ENCODE measurements at regions not wholly inside any gene's neighbourhood (a gene's known extent, or its start where the extent isn't known, plus 50 kb on each side); places are given as distances from the start of the nearest gene placed in this dataset.
A peak's percentile ranks its signal among the peaks of the same experiment; 100 is the strongest.
"Not testable (repeated sequence)": the region's sequence is repeated elsewhere in the genome, so short reads cannot be mapped to it uniquely, and the experiment has no call there.

GRCh38 chr1:85520826-85521820 is 56.2 kb upstream of the DDAH1 start:
- H3K14ac ChIP-seq (replicated peaks; ENCODE audit: low read depth, low read length); H3K4me3 ChIP-seq (ENCODE audit: insufficient read depth, low read depth, low read length); H3K56ac ChIP-seq (ENCODE audit: extremely low read depth, insufficient read depth, low read length); H3K9ac ChIP-seq (ENCODE audit: low read depth, low read length); dilution Hi-C loops (cut with HindIII; ENCODE audit: low sequenced_read_pairs, unreplicated experiment); H3K9me1 ChIP-seq (ENCODE audit: insufficient read depth, low read length); intact Hi-C loops (cut with micrococcal nuclease); POLR2A ChIA-PET (ENCODE audit: unreplicated experiment); in situ Hi-C loops (cut with MboI; ENCODE audit: low sequenced_read_pairs); H3K9me3 ChIP-seq (ENCODE audit: control insufficient read depth, insufficient read depth, low read length); H3K18ac ChIP-seq (ENCODE audit: low read depth, low read length); H3K4me1 ChIP-seq (ENCODE audit: control insufficient read depth, insufficient read depth, low read length); H3K36me3 ChIP-seq (ENCODE audit: control insufficient read depth, insufficient read depth, low read length); H2AK9ac ChIP-seq (replicated peaks; ENCODE audit: low read depth, low read length, poor library complexity); H2AFZ ChIP-seq (replicated peaks; ENCODE audit: low read length, poor library complexity); H2BK15ac ChIP-seq (ENCODE audit: low read depth, low read length); H4K5ac ChIP-seq (ENCODE audit: low read depth, low read length); H3K23ac ChIP-seq (ENCODE audit: low read depth, low read length); CTCF ChIA-PET; BruUV-seq (replicated peaks); H3K27me3 ChIP-seq (ENCODE audit: control insufficient read depth, insufficient read depth, low read length): not testable (repeated sequence)
- WGBS, 2 experiments (ENCODE audit: extremely low coverage in 2 of 2, insufficient read length in 1 of 2): no CpG with 5 or more reads among the region's 15 CpGs
- Histone ChIP-seq H3K79me1 (ENCODE audit: low read depth in 1 of 2, low read length in 2 of 2) (peaks cover 4 to 17% of the 10 kb centered on the region in 2 experiments; a peak in 2 of 4 replicates), H2BK120ac (ENCODE audit: low read depth, low read length) (peak overlapping the region; percentile 16; the same call in 1 of the 2 replicates), H4K91ac (ENCODE audit: insufficient read depth, low read depth, low read length) (0 out of 2 replicates have a peak overlapping the region, but pooled peaks have one; percentile 6), H4K20me1 (ENCODE audit: insufficient read depth, low read length) (peaks cover 12% of the 10 kb centered on the region), H2AK5ac (ENCODE audit: low read depth, low read length) (0 out of 2 replicates have a peak overlapping the region, but pooled peaks have one; percentile 3), H3K4me2 (ENCODE audit: low read depth, low read length) (peak overlapping the region; percentile 77), H2BK20ac (ENCODE audit: low read depth, low read length) (peak overlapping the region; percentile 39; the same call in 1 of the 2 replicates), H2BK5ac (ENCODE audit: low read depth, low read length, poor library complexity, severe bottlenecking) (peak overlapping the region; percentile 46), H4K8ac (ENCODE audit: low read depth in 2 of 2, low read length in 2 of 2) (peak overlapping the region in 1 of 2 experiments; percentile 9; a peak in 1 of 4 replicates), H3K27ac (ENCODE audit: insufficient read depth, low read length) (peak overlapping the region; percentile 8; the same call in 1 of the 2 replicates), H3K4ac (ENCODE audit: low read depth, low read length) (peak overlapping the region; percentile 88)
- TF ChIP-seq CEBPB (IDR thresholded peaks at IDR 0.05; ENCODE audit: low read depth, low read length): peak; percentile 81
- TF ChIP-seq FOS (IDR thresholded peaks at IDR 0.05; ENCODE audit: low read depth, low read length): peak; percentile 40; the same call in 1 of the 2 replicates
- ATAC-seq (ENCODE audit: low read depth) (peak; percentile 81), DNase-seq (peak; percentile 91)

GRCh38 chr1:85522458-85522857 is 57.5 kb upstream of the DDAH1 start:
- H3K36me3 ChIP-seq (ENCODE audit: control insufficient read depth, insufficient read depth, low read length); H3K4me2 ChIP-seq (ENCODE audit: low read depth, low read length); H3K14ac ChIP-seq (replicated peaks; ENCODE audit: low read depth, low read length); H3K18ac ChIP-seq (ENCODE audit: low read depth, low read length); H3K4me1 ChIP-seq (ENCODE audit: control insufficient read depth, insufficient read depth, low read length); H3K4ac ChIP-seq (ENCODE audit: low read depth, low read length); CTCF ChIA-PET; in situ Hi-C loops (cut with MboI; ENCODE audit: low sequenced_read_pairs); H3K27ac ChIP-seq (ENCODE audit: insufficient read depth, low read length); H3K9me3 ChIP-seq (ENCODE audit: control insufficient read depth, insufficient read depth, low read length); H2AK9ac ChIP-seq (replicated peaks; ENCODE audit: low read depth, low read length, poor library complexity); H4K8ac ChIP-seq (ENCODE audit: low read depth in 2 of 2, low read length in 2 of 2); DNase-seq; POLR2A ChIA-PET (ENCODE audit: unreplicated experiment); dilution Hi-C loops (cut with HindIII; ENCODE audit: low sequenced_read_pairs, unreplicated experiment); BruUV-seq (replicated peaks); H2AFZ ChIP-seq (replicated peaks; ENCODE audit: low read length, poor library complexity); H3K23ac ChIP-seq (ENCODE audit: low read depth, low read length); H2BK20ac ChIP-seq (ENCODE audit: low read depth, low read length); H2AK5ac ChIP-seq (ENCODE audit: low read depth, low read length); ATAC-seq (ENCODE audit: low read depth); H3K9ac ChIP-seq (ENCODE audit: low read depth, low read length); H4K5ac ChIP-seq (ENCODE audit: low read depth, low read length); H4K91ac ChIP-seq (ENCODE audit: insufficient read depth, low read depth, low read length); H3K4me3 ChIP-seq (ENCODE audit: insufficient read depth, low read depth, low read length); H2BK120ac ChIP-seq (ENCODE audit: low read depth, low read length); H3K27me3 ChIP-seq (ENCODE audit: control insufficient read depth, insufficient read depth, low read length); intact Hi-C loops (cut with micrococcal nuclease); H2BK15ac ChIP-seq (ENCODE audit: low read depth, low read length); H3K56ac ChIP-seq (ENCODE audit: extremely low read depth, insufficient read depth, low read length); H3K9me1 ChIP-seq (ENCODE audit: insufficient read depth, low read length): not testable (repeated sequence)
- H3K79me1 ChIP-seq (ENCODE audit: low read depth in 1 of 2, low read length in 2 of 2): peaks cover 4 to 22% of the 10 kb centered on the region in 2 experiments; a peak in 2 of 4 replicates
- peak overlapping the region; percentile 45 for H2BK5ac ChIP-seq (ENCODE audit: low read depth, low read length, poor library complexity, severe bottlenecking)
- peaks cover 19% of the 10 kb centered on the region for H4K20me1 ChIP-seq (ENCODE audit: insufficient read depth, low read length)

Data from IMR-90 (cell line).